HG03060 (cell line): ENCODE measurements at regions not wholly inside any gene's neighbourhood (a gene's known extent, or its start where the extent isn't known, plus 50 kb on each side); places are given as distances from the start of the nearest gene placed in this dataset.
"Not testable (repeated sequence)": the region's sequence is repeated elsewhere in the genome, so short reads cannot be mapped to it uniquely, and the experiment has no call there.

Experiments
- ATAC-seq: cut with Tn5 transposase; IDR thresholded peaks from one replicate; pipeline ENCODE4 v1.9.1; 2021; ENCODE audit warnings: low read depth, moderate number of reproducible peaks; ENCODE audit not compliant: unreplicated experiment

GRCh38 chr5:21094619-21095018 is 1106.6 kb upstream of the CDH18 start:
- ATAC-seq = no peak

- ATAC-seq = no peak
These were observed 1099.8 kb upstream of the CDH18 start for GRCh38 chr5:21087766-21088165.

- no peak for ATAC-seq
These were observed 1097.8 kb upstream of the CDH18 start for GRCh38 chr5:21085791-21086190.

GRCh38 chr5:21071986-21072385 is 1084.0 kb upstream of the CDH18 start:
- no peak for ATAC-seq

GRCh38 chr5:21071421-21071820 is 1083.4 kb upstream of the CDH18 start:
- no peak for ATAC-seq

- no peak for ATAC-seq
These were observed 1082.9 kb upstream of the CDH18 start for GRCh38 chr5:21070858-21071257.

- ATAC-seq = no peak
These were observed 1079.7 kb upstream of the CDH18 start for GRCh38 chr5:21067724-21068123.

GRCh38 chr5:21063146-21063545 is 1075.1 kb upstream of the CDH18 start:
- ATAC-seq = no peak

- peak; percentile 98 for ATAC-seq
These were observed 1070.3 kb upstream of the CDH18 start for GRCh38 chr5:21058289-21058688.

- ATAC-seq = no peak
These were observed 1063.9 kb upstream of the CDH18 start for GRCh38 chr5:21051945-21052344.

- no peak for ATAC-seq
These were observed 1061.9 kb upstream of the CDH18 start for GRCh38 chr5:21049901-21050300.

- no peak for ATAC-seq
These were observed 1043.0 kb upstream of the CDH18 start for GRCh38 chr5:21030981-21031380.

- ATAC-seq = no peak
These were observed 1037.0 kb upstream of the CDH18 start for GRCh38 chr5:21024966-21025365.

- no peak for ATAC-seq
These were observed 1025.2 kb upstream of the CDH18 start for GRCh38 chr5:21013237-21013636.

GRCh38 chr5:21007781-21008180 is 1019.8 kb upstream of the CDH18 start:
- no peak for ATAC-seq

GRCh38 chr5:20988933-20989332 is 1000.9 kb upstream of the CDH18 start:
- ATAC-seq = not testable (repeated sequence)

GRCh38 chr5:20985754-20986153 is 997.8 kb upstream of the CDH18 start:
- ATAC-seq = no peak

- no peak for ATAC-seq
These were observed 986.4 kb upstream of the CDH18 start for GRCh38 chr5:20974426-20974825.

GRCh38 chr5:20972419-20972925 is 984.5 kb upstream of the CDH18 start:
- peak; percentile 81 for ATAC-seq

GRCh38 chr5:20959347-20959746 is 971.3 kb upstream of the CDH18 start:
- no peak for ATAC-seq

GRCh38 chr5:20958641-20959040 is 970.6 kb upstream of the CDH18 start:
- ATAC-seq = no peak

GRCh38 chr5:20956134-20956533 is 968.1 kb upstream of the CDH18 start:
- ATAC-seq = no peak

GRCh38 chr5:20949636-20950035 is 961.6 kb upstream of the CDH18 start:
- ATAC-seq = no peak
